GM19240 (cell line): ENCODE measurements at regions not wholly inside any gene's neighbourhood (a gene's known extent, or its start where the extent isn't known, plus 50 kb on each side); places are given as distances from the start of the nearest gene placed in this dataset.

Source experiments
- DNase-seq: peaks from one replicate; pipeline ENCODE4 v3.0.0; 2011; ENCODE audit warnings: low spot score; ENCODE audit not compliant: insufficient read length

DNA sequence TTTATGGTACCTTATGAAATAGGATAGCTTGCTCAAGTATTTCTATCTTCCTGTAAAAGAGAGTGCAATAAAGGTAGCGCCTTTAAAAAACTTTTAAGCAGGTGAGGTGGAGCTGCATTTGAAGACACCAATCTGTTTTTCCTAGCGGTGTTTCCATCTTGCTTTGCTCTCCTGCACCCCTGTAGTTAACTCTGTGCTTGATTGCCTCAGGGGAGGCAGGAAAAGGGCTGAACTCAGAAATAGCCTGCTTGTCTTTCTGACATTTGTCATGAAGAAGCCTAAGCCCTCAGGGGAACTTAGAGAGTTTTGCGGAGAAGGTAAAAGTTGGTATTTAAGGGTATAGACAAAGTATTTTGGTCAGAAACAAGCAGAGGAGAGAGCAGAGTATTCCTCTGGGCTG lies 63.0 kb upstream of the TPRG1 start:
- DNase-seq = no peak

- DNase-seq = no peak
Observed at GRCh38 chr3:189109145-189109544, 62.6 kb upstream of the TPRG1 start.

GRCh38 chr3:189117087-189117486 lies 54.7 kb upstream of the TPRG1 start:
- no peak for DNase-seq

DNA sequence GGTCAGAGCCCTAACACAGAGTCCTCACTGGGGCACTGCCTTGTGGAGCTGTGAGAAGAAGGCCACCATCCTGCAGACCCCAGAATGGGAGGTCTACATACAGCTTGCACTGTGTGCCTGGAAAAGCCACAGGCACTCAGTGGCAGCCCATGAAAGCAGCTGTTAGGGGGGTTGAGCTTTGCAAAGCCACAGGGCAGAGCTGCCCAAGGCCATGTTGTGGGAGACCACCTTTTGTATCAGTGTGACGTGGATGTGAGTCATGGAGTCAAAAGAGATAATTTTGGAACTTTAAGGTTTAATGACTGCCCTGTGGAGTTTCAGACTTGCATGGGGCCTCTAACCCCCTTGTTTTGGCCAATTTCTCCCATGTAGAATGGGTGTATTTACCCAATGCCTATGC lies 52.9 kb upstream of the TPRG1 start:
- DNase-seq = no peak

DNA sequence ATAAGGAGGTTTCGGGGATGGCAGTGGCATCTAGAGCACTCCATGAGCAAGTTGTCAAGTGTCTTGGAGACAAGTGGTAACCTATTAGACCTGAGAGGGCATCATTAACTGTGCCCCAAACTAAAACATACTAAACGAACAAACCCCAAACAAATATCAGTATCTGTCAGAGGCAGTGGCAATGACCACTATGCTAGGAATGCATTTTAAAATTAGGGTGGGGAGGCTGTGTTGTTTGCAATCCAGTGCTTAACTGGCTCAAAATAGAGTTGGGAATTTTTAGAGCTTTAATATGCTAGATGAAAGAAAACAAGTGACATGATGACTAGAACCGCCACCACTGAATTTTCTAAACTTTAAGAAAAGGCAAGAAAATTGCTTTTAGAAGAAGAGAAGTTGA lies 51.8 kb upstream of the TPRG1 start:
- no peak for DNase-seq

- DNase-seq = no peak
Observed at GRCh38 chr3:189121092-189121491, 50.7 kb upstream of the TPRG1 start.
